ENCODE measurements at regions not wholly inside any gene's neighbourhood (a gene's known extent, or its start where the extent isn't known, plus 50 kb on each side); places are given as distances from the start of the nearest gene placed in this dataset.

- no peak for DNase-seq
- no peaks in the 10 kb centered on the region for H3K36me3 Mint-ChIP-seq (ENCODE audit: low read depth)
Measured at GRCh38 chr12:102344691-102345090, 135.7 kb downstream of the IGF1 start.

DNA sequence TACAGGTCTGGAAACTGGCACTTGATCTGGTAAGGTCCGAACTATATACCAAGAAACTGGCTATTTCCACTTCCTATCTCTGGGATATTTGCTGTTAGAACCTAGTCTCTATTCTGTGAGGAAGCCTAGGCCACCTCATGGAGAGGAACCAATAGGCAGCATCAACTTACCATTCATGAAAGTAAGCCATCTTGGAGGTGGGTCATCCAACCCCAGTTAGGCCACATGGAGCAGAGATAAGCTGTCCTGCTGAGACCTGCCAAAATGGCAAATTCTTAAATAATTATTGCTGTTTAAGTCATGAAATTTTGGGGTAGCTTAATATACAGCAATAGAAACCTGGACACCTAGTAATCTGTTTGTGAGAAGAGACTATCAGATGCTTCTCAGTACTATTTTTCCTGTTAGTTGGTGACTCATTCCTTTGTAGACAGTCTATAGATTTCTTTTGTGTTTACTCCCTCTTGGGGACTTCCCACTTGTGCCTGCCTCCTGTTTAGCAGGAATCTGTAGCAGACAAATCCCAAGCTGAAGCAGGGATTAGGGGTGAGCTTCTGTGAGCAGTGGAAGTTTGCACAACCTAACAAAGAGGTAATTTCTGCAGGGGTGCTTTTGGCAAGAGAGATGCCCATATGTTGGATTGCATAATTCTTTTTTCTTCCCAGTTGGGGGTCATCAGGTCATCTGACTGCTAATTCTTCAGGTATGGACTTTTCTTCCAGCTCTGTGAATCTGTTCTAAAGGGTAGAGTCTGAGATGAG is 136.8 kb downstream of the IGF1 start:
- H3K4me3 Mint-ChIP-seq: no peak overlapping the region
- no peak overlapping the region for H3K27ac Mint-ChIP-seq
- H3K9me3 Mint-ChIP-seq: no peaks in the 10 kb centered on the region
- H3K36me3 Mint-ChIP-seq (ENCODE audit: low read depth): no peaks in the 10 kb centered on the region
- peaks cover 5% of the 10 kb centered on the region; the same call in 1 of the 2 replicates for H3K4me1 Mint-ChIP-seq (ENCODE audit: low read depth)
- H3K27me3 Mint-ChIP-seq (ENCODE audit: insufficient read depth): no peaks in the 10 kb centered on the region
- DNase-seq: no peak
- no peak for TF ChIP-seq CTCF (IDR thresholded peaks at IDR 0.05)

More at GRCh38 chr12:102344691-102345090, 135.7 kb downstream of the IGF1 start:
- Mint-ChIP-seq H3K9me3 (no peaks in the 10 kb centered on the region), H3K27me3 (ENCODE audit: insufficient read depth) (no peaks in the 10 kb centered on the region), H3K4me3 (no peak overlapping the region), H3K27ac (no peak overlapping the region), H3K4me1 (ENCODE audit: low read depth) (peaks cover 5% of the 10 kb centered on the region; the same call in 1 of the 2 replicates)
- TF ChIP-seq CTCF (IDR thresholded peaks at IDR 0.05): no peak

DNA sequence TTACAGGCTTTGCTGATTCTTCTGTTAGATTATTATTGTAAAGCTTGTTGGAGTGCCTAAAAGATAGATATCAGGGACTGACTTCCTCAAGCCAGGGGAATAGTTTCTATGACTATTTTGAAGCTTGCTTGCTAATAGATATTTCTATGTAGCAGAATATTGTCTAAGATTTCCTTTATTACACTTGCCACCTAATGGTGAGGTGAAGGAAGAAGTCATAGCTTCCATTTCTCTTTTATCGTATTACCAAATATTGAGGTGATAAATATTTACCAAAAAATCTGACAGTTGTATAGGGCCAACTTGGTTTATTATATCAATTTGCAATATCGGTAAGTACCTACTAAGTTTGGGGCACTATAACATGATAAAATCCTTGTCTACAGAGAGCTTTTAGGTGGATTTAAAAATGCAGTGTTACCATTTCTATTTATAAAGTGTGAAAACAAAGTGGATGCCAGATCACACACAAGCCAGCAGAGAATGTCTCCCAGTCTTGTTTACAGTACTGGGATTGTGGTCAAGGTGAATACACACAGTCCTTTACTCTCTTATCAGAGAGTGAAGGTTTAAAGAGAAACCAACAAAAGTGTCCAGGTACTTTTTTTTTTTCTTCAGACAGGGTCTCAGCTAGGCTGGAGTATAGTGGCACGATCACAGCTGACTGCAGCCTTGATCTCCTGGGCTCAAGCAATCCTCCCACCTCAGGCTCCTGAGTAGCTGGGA is 137.9 kb downstream of the IGF1 start:
- no peak for TF ChIP-seq CTCF (IDR thresholded peaks at IDR 0.05)
- Mint-ChIP-seq H3K27ac (no peak overlapping the region), H3K36me3 (ENCODE audit: low read depth) (no peaks in the 10 kb centered on the region), H3K4me3 (no peak overlapping the region), H3K27me3 (ENCODE audit: insufficient read depth) (no peaks in the 10 kb centered on the region), H3K4me1 (ENCODE audit: low read depth) (peaks cover 5% of the 10 kb centered on the region; the same call in 1 of the 2 replicates), H3K9me3 (no peaks in the 10 kb centered on the region)
- no peak for DNase-seq

DNA sequence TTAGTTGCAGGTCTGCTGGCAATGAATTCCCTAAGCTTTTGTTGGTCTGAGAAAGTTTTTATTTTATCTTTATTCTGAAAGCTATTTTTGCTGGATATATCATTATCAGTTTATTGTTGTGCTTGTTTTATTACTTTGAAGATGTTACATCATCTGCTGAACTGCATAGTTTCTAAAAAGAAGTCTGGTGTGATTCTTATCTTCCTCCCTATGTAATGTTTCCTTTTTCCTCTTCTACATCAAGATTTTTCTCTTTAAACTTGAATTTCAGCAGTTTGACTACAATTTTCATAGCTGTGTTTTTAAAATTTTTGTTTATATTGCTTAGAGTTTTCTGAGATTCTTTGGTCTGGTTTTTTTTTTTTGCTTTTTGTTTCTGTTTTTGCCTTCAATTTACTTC is 137.1 kb upstream of the PMCH start:
- no peaks in the 10 kb centered on the region for H3K36me3 Mint-ChIP-seq (ENCODE audit: low read depth)
- no peaks in the 10 kb centered on the region for H3K9me3 Mint-ChIP-seq
- no peak overlapping the region for H3K27ac Mint-ChIP-seq
- no peak for TF ChIP-seq CTCF (IDR thresholded peaks at IDR 0.05)
- no peaks in the 10 kb centered on the region for H3K27me3 Mint-ChIP-seq (ENCODE audit: insufficient read depth)
- DNase-seq: no peak
- no peaks in the 10 kb centered on the region for H3K4me1 Mint-ChIP-seq (ENCODE audit: low read depth)
- no peak overlapping the region for H3K4me3 Mint-ChIP-seq

- Mint-ChIP-seq H3K9me3 (no peaks in the 10 kb centered on the region), H3K27me3 (ENCODE audit: insufficient read depth) (no peaks in the 10 kb centered on the region), H3K27ac (no peak overlapping the region), H3K4me3 (no peak overlapping the region), H3K4me1 (ENCODE audit: low read depth) (no peaks in the 10 kb centered on the region), H3K36me3 (ENCODE audit: low read depth) (no peaks in the 10 kb centered on the region)
- no peak for DNase-seq
- TF ChIP-seq CTCF (IDR thresholded peaks at IDR 0.05): no peak
Measured at GRCh38 chr12:102331419-102331818, 133.8 kb upstream of the PMCH start.
